HG03175 (cell line): ENCODE measurements at regions not wholly inside any gene's neighbourhood (a gene's known extent, or its start where the extent isn't known, plus 50 kb on each side); places are given as distances from the start of the nearest gene placed in this dataset.
"Not testable (repeated sequence)": the region's sequence is repeated elsewhere in the genome, so short reads cannot be mapped to it uniquely, and the experiment has no call there.

Experiments
- ATAC-seq: cut with Tn5 transposase; IDR thresholded peaks from one replicate; pipeline ENCODE4 v1.9.1; 2021; ENCODE audit warnings: mild to moderate bottlenecking, moderate library complexity; ENCODE audit not compliant: unreplicated experiment

- ATAC-seq, result no peak
These were observed 639.5 kb upstream of the ARRDC3 start for GRCh38 chr5:92022415-92023140.

- ATAC-seq, result no peak
These were observed 636.4 kb upstream of the ARRDC3 start for GRCh38 chr5:92019376-92019990.

GRCh38 chr5:92017776-92018175, 634.7 kb upstream of the ARRDC3 start:
- no peak for ATAC-seq

GRCh38 chr5:92011845-92012244, 628.7 kb upstream of the ARRDC3 start:
- ATAC-seq, result not testable (repeated sequence)

GRCh38 chr5:92003806-92004205, 620.7 kb upstream of the ARRDC3 start:
- ATAC-seq, result no peak

- no peak for ATAC-seq
These were observed 619.7 kb upstream of the ARRDC3 start for GRCh38 chr5:92002721-92003274.

- ATAC-seq, result no peak
These were observed 615.7 kb upstream of the ARRDC3 start for GRCh38 chr5:91998774-91999173.

- ATAC-seq, result no peak
These were observed 600.8 kb upstream of the ARRDC3 start for GRCh38 chr5:91983869-91984268.

GRCh38 chr5:91978221-91978882, 595.2 kb upstream of the ARRDC3 start:
- ATAC-seq, result no peak

GRCh38 chr5:91977579-91977978, 594.5 kb upstream of the ARRDC3 start:
- ATAC-seq, result no peak

- ATAC-seq, result no peak
These were observed 593.3 kb upstream of the ARRDC3 start for GRCh38 chr5:91976451-91976850.

GRCh38 chr5:91963166-91963565, 580.0 kb upstream of the ARRDC3 start:
- ATAC-seq, result no peak

- no peak for ATAC-seq
These were observed 574.5 kb upstream of the ARRDC3 start for GRCh38 chr5:91957666-91958065.

- ATAC-seq, result no peak
These were observed 573.6 kb upstream of the ARRDC3 start for GRCh38 chr5:91956738-91957137.

- no peak for ATAC-seq
These were observed 572.5 kb upstream of the ARRDC3 start for GRCh38 chr5:91955610-91956009.

- ATAC-seq, result no peak
These were observed 571.0 kb upstream of the ARRDC3 start for GRCh38 chr5:91954136-91954535.

- no peak for ATAC-seq
These were observed 567.2 kb upstream of the ARRDC3 start for GRCh38 chr5:91950328-91950727.

GRCh38 chr5:91946870-91947269, 563.8 kb upstream of the ARRDC3 start:
- no peak for ATAC-seq

- ATAC-seq, result no peak
These were observed 558.5 kb upstream of the ARRDC3 start for GRCh38 chr5:91941588-91941987.

GRCh38 chr5:91938441-91938840, 555.3 kb upstream of the ARRDC3 start:
- ATAC-seq, result no peak

- ATAC-seq, result no peak
These were observed 554.0 kb upstream of the ARRDC3 start for GRCh38 chr5:91937121-91937520.

GRCh38 chr5:91929522-91929817, 546.4 kb upstream of the ARRDC3 start:
- ATAC-seq, result no peak
